NCI-H82 treated with DMSO at 0.1 percent for 48 hours (cell line): ENCODE measurements at regions not wholly inside any gene's neighbourhood (a gene's known extent, or its start where the extent isn't known, plus 50 kb on each side); places are given as distances from the start of the nearest gene placed in this dataset.

Source experiments
- DNase-seq: peaks from one replicate; lab custom pipeline; 2025; ENCODE audit not compliant: unreplicated experiment; lab: John Stamatoyannopoulos, UW

DNA sequence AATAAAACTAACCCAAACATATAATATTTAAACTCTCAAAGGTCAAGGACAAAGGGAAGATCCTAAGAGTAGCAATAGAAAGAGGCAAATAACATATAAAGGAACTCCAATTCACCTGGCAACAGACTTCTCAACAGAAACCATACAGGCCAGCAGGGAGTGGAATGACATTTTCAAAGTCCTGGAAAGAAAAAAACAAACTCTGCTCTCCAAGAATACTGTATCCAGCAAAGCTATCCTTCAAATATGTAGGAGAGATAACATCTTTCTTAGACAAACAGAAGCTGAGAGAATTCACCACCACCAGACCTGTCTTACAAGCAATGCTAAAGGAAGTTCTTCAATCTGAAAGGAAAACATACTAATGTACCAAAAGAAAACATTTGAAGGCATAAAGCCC lies 51.5 kb upstream of the TMEM158 start:
- no peak for DNase-seq

- no peak for DNase-seq
Observed at GRCh38 chr3:45280232-45280631, 54.1 kb upstream of the TMEM158 start.

DNA sequence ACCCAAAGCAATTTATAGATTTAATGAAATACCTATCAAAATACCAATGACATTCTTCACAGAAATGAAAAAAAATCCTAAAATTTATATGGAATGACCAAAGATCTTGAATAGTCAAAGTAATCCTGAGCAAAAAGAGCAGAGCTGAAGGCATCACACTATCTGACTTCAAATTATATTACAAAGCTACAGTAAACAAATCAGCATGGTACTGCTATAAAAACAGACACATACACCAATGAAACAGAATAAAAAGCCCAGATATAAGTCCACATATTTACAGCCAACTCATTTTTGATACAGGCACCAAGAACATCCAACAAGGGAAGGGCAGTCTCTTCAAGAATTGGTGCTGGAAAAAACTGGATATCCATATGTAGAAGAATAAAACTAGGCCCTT lies 54.9 kb upstream of the TMEM158 start:
- no peak for DNase-seq

DNA sequence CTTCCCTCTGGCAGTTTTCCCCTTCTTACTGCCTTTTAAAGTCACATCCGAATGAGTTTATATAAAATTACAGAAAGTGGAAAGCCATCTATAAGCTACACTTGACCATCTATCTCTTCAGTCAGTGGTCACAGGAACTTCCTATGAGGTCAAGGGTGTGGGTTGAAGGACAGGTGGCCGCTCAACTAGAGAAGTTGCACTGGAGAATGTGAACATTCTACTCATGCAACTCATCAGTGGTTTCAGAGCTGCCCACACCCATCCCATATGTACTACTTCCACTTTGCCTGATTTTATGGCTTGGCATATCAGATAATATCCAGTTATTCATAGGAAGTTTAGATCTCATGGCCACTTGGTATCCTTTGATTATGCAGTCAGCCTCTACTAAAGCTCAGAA lies 57.4 kb upstream of the TMEM158 start:
- DNase-seq, result no peak

- DNase-seq, result no peak
Observed at GRCh38 chr3:45297331-45297730, 71.2 kb upstream of the TMEM158 start.

- DNase-seq, result no peak
Observed at GRCh38 chr3:45302470-45302869, 76.4 kb upstream of the TMEM158 start.

DNA sequence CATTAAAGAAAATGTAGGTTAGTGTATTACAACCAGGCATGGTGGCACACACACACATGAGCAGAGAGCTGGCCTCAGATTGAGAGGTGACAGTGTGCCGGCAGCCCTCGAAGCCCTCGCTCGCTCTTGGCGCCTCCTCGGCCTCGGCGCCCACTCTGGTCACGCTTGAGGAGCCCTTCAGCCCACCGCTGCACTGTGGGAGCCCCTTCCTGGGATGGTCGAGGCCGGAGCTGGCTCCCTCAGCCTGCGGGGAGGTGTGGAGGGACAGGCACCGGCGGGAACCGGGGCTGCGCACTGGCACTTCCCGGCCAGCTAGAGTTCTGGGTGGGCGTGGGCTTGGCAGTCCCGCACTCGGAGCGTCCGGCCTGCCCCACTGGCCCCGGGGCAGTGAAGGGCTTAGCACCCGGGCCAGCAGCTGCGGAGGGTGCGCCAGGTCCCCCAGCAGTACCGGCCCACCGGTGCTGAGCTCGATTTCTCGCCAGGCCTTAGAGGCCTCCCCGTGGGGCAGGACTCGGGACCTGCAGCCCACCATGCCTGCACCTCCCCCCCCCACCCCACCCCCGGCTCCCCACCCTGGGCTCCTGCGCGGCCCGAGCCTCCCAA lies 80.4 kb upstream of the TMEM158 start:
- no peak for DNase-seq

DNA sequence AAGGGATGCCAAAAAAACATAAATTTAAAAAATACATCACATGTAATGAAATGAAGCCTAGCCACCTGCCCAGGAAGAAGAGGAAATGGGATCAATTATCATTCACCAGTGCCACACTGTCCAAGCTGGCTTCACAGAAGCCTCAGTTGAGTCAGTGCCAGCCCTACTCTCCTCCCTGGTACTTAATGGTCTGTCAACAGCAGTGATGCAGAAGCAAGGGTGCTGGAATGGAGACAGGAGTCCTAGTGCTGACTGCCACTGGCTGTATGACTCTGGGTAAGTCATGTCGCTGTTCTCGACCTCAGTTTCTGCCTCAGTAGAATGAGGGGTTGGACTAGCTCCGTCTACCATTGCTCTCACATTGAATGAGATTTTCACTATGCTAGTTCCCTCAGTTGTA lies 78.5 kb upstream of the LARS2 start:
- no peak for DNase-seq

- no peak for DNase-seq
Observed at GRCh38 chr3:45311327-45311726, 77.0 kb upstream of the LARS2 start.

DNA sequence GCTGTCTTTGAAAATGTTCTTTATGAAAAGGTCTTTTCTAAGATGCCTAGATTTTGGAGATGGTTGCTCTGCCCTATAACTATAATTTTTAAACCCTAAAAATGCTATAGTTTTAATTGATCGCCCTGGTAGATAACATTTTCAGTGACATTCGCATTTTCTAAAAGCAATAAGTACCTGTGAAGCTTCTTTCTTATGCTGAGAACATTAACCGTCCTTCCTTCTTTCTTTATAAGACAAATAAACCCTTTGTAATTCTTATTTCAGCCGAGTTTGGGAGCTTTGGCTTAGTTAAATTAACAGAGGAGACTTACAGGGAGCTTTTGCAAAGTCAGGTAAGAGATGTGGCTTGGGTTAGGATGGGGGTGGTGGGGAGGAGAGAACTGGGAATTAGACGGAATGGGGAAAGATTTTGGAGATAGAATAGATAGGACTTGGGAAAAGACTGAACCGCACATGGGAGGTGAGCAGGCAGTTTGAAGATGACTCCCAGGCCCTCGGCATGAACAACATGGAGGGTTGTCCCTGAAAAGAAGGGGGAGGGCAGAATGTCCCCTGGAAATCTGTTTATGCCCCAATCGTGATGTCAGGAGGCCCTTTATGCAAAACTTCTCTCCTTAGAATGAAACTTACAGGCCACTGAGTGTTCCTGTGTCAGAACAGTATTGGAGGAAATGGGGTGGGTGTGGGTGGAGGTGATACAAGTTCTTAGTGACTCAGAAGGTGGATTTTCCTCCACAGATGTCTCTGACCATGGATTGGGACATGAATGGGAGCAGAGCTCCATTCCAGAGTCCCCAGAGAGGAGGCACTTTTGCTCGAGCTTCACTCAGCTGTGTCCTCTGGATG lies 76.2 kb upstream of the LARS2 start:
- no peak for DNase-seq

- DNase-seq, result no peak
Observed at GRCh38 chr3:45312836-45313493, 75.4 kb upstream of the LARS2 start.

DNA sequence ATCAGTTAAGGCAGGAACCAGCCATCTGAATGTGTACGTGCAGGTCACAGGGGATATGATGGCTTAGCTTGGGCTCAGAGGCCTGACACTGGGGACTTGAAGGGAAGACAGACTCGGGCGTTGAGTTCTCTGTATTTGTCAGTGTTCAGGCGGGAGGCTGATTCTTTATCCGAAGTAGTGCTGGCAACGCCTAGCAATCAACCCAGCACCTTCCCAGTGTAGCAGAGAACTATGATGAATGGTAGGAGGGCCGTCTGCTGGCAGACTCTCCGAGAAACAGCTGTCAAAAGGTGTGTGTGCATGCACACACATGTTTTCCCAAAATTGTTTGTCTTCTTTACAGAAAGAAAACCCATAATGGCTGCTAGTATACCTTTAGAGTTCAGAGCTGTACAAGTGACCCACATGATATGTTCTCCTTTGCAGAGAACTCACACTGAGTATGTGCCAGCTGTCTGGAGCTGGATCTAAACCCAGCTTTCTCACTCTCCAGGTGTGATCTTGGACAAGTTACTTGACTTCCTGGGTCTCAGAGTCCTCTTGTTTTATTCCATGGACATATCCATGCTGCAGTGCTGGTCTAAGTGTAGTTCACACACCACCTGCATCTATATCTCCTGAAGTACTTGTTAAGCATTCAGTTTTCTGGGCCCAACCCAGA lies 74.5 kb upstream of the LARS2 start:
- no peak for DNase-seq

- peak; percentile 19 for DNase-seq
Observed at GRCh38 chr3:45317710-45318109, 70.7 kb upstream of the LARS2 start.

GRCh38 chr3:45318689-45319088 lies 69.7 kb upstream of the LARS2 start:
- no peak for DNase-seq

DNA sequence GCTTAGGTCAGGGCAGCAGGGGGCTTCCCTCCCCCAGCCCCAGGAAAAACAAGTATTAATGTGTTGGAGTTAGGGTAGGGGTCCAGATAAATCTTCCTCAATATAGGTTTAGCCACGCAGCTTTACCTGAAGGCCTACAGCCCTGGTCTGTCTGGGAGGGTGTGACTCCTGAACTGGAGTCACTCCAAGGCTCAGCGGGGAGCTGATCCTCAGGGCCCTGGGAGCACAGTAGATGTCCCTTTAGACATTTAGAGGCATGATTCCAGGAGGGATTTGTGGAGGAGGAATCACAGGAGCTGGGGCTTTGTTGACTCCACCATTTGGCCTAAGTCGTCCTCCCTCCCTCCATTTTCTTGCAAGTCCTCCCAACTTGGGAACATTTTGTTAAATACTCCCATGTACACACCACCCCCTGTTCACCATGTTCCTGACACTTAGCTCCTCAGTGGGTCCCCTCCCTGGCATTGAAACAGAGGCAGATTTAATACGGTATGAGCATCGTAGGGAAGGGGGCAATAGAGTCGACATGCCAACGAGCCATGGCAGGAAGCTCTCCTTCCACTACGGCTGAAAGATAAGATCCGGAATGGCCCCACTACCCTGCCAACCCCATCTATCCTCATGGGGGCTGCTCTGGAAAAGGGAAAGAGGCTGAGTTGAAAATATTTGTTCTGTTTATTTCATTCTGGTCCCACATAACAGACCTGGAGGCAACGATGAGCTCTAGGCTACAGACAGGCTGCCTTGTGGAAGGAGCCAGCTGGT lies 69.0 kb upstream of the LARS2 start:
- no peak for DNase-seq

- DNase-seq, result peak; percentile 67
Observed at GRCh38 chr3:45319996-45320305, 68.4 kb upstream of the LARS2 start.

GRCh38 chr3:45320986-45321385 lies 67.4 kb upstream of the LARS2 start:
- DNase-seq, result no peak

- no peak for DNase-seq
Observed at GRCh38 chr3:45321607-45322391, 66.6 kb upstream of the LARS2 start.

DNA sequence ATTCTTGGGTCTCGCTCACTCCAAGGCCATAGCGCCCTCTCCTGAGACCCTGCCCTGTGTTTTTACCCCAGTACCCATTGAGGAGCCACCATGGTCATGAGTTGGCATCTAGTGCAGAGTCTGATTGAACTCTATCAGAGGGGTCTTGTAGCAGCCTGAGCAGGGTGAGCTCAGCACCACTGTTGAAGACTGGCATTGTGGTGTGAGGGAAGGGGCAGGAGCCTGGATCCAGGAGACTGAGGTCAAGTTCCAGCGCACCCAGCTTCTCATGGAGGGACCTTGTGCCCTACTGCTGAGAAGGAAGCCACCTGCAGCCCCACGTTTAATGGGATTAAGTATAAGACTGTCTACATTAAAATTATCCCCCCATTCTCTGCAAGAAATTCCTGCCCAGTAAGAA lies 65.8 kb upstream of the LARS2 start:
- DNase-seq, result no peak

- no peak for DNase-seq
Observed at GRCh38 chr3:45325676-45326075, 62.7 kb upstream of the LARS2 start.
